ENCODE measurements at regions not wholly inside any gene's neighbourhood (a gene's known extent, or its start where the extent isn't known, plus 50 kb on each side); places are given as distances from the start of the nearest gene placed in this dataset.

DNA sequence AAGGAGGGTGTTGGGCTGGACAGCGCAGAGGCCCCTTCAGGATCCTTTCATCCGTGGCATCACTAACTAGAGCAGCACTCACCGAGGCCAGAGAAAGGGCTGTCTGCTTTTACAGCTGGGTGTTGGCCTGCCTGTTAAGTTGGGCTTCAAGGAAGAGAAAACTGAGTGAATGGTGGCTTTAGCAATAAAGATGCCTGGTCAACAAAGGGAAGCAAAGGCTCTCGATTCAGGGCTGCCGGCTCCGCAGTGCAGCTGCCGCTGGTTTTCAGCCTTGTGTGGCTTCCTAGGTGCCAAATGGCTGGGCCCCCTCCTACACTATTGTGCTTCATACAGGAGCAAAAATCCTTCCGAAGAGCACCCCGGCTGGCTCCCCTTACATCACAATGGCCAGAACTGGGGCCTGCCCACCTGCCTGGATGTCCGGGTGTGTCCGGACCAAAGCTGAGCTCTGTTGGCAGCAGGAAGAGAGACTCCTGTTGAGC is 61.0 kb upstream of the GPR45 start:
- TF ChIP-seq, protein P1, sequence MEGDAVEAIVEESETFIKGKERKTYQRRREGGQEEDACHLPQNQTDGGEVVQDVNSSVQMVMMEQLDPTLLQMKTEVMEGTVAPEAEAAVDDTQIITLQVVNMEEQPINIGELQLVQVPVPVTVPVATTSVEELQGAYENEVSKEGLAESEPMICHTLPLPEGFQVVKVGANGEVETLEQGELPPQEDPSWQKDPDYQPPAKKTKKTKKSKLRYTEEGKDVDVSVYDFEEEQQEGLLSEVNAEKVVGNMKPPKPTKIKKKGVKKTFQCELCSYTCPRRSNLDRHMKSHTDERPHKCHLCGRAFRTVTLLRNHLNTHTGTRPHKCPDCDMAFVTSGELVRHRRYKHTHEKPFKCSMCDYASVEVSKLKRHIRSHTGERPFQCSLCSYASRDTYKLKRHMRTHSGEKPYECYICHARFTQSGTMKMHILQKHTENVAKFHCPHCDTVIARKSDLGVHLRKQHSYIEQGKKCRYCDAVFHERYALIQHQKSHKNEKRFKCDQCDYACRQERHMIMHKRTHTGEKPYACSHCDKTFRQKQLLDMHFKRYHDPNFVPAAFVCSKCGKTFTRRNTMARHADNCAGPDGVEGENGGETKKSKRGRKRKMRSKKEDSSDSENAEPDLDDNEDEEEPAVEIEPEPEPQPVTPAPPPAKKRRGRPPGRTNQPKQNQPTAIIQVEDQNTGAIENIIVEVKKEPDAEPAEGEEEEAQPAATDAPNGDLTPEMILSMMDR (IDR thresholded peaks at IDR 0.05) = no peak
- no peak for TF ChIP-seq EZH2 (IDR thresholded peaks at IDR 0.05)
- TF ChIP-seq EZH2phosphoT487 (IDR thresholded peaks at IDR 0.05) = no peak
